MM.1S (cell line): ENCODE measurements at regions not wholly inside any gene's neighbourhood (a gene's known extent, or its start where the extent isn't known, plus 50 kb on each side); places are given as distances from the start of the nearest gene placed in this dataset.

Source experiments
- EZH2phosphoT487 ChIP-seq: fragments of 300-600 bp; sonication (generic); IDR thresholded peaks from 2 replicates; pipeline ENCODE4 v1.6.1; 2018; ENCODE audit warnings: antibody characterized with exemption, low read length
- TF ChIP-seq, protein P1 (sequence below): fragments of 300-600 bp; sonication (generic); IDR thresholded peaks from 2 replicates; pipeline ENCODE4 v1.5.1; 2016; ENCODE audit warnings: antibody characterized with exemption, low read length, mixed read lengths

DNA sequence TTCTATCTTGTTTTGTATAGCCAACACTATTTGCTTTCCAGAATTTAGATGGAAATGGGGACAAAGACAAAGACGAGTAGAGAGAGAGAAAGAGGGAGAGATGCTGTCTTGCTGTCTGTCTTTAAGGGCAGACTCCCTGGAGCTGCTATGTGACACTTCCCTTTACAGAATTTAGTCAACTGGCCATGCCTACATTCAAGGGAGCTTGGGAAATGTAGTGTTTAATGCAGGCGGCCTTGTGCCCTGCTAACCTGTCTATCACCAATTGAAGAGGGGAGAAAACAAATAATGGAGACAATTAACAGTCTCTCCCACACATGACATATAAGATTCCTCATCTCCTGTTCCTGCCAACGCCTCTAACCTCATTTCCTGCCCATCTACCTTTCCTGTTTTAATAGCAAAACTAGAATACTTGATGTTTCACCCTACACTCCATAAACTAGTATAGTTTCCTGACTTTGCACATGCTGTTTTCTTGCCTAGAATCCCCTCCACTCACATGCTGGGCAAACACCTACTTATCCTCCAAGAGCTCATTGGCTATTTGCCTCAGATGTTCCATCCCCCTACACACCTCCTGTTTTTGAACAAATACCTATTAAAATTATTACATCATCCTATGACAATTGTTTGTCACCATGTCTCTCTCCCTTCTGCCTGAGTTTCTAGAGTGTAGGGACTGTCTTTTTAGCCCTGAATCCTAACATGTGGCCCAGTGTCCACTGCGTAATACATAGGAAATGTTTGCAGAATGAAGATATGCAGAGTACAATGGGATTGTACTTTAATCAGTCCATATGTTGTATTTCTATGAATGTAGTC, 117.2 kb downstream of the SLC25A24 start:
- TF ChIP-seq, protein P1, sequence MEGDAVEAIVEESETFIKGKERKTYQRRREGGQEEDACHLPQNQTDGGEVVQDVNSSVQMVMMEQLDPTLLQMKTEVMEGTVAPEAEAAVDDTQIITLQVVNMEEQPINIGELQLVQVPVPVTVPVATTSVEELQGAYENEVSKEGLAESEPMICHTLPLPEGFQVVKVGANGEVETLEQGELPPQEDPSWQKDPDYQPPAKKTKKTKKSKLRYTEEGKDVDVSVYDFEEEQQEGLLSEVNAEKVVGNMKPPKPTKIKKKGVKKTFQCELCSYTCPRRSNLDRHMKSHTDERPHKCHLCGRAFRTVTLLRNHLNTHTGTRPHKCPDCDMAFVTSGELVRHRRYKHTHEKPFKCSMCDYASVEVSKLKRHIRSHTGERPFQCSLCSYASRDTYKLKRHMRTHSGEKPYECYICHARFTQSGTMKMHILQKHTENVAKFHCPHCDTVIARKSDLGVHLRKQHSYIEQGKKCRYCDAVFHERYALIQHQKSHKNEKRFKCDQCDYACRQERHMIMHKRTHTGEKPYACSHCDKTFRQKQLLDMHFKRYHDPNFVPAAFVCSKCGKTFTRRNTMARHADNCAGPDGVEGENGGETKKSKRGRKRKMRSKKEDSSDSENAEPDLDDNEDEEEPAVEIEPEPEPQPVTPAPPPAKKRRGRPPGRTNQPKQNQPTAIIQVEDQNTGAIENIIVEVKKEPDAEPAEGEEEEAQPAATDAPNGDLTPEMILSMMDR = no peak
- no peak for TF ChIP-seq EZH2phosphoT487
